Naive thymus-derived CD8-positive, alpha-beta T cell (primary cell): ENCODE measurements at regions not wholly inside any gene's neighbourhood (a gene's known extent, or its start where the extent isn't known, plus 50 kb on each side); places are given as distances from the start of the nearest gene placed in this dataset.
"Not testable (repeated sequence)": the region's sequence is repeated elsewhere in the genome, so short reads cannot be mapped to it uniquely, and the experiment has no call there.

ENCODE experiments used
- ATAC-seq, 2 donors: fragments of 150-1000 bp; cut with Tn5 transposase in 1 of 2; sonication (Bioruptor Pico), chemical (Tn5 transposase) in 1 of 2; 1 replicate in 1 of 2; 2 replicates in 1 of 2; pipeline ENCODE4 v1.10.0; 2021; ENCODE audit warnings: mild to moderate bottlenecking in 2 of 2, moderate library complexity in 2 of 2
- POLR2A ChIA-PET: fragments of 350-600 bp; sonication (Branson Sonifier 250); formaldehyde crosslinking; loops from one replicate; lab custom pipeline; 2021; ENCODE audit warnings: antibody characterized with exemption; lab: Charles Lee
- DNase-seq, 10 donors: peaks; one replicate each; pipeline versions ENCODE4 v3.0.0 to v3.0.0-alpha.2; 2020 to 2022
- H3K27ac Mint-ChIP-seq, 10 donors: one replicate each; pipeline ENCODE4 v1.8.0; 2020 to 2022; ENCODE audit warnings: mild to moderate bottlenecking in 10 of 10, mixed read lengths in 10 of 10, moderate library complexity in 4 of 10, inconsistent platforms in 1 of 10
- H3K27me3 Mint-ChIP-seq, 5 donors: one replicate each; pipeline ENCODE4 v1.8.0; 2021 to 2022; ENCODE audit warnings: mixed read lengths in 5 of 5
- H3K36me3 Mint-ChIP-seq, 3 donors: one replicate each; pipeline ENCODE4 v1.8.0; 2020 to 2022; ENCODE audit warnings: mixed read lengths in 3 of 3, mild to moderate bottlenecking in 2 of 3, inconsistent platforms in 1 of 3
- H3K4me1 Mint-ChIP-seq, 4 donors: one replicate each; pipeline ENCODE4 v1.8.0; 2021 to 2022; ENCODE audit warnings: mixed read lengths in 4 of 4
- H3K4me3 Mint-ChIP-seq, 10 donors: one replicate each; pipeline ENCODE4 v1.8.0; 2020 to 2022; ENCODE audit warnings: mild to moderate bottlenecking in 10 of 10, mixed read lengths in 10 of 10, moderate library complexity in 6 of 10, inconsistent platforms in 1 of 10
- H3K9me3 Mint-ChIP-seq, 9 donors: one replicate each; pipeline ENCODE4 v1.8.0; 2020 to 2022; ENCODE audit warnings: mixed read lengths in 9 of 9, mild to moderate bottlenecking in 3 of 9, inconsistent platforms in 1 of 9, moderate library complexity in 1 of 9

GRCh38 chrX:93468075-93468474 is 205.3 kb downstream of the NAP1L3 start:
- Mint-ChIP-seq H3K27me3 (peaks cover 0 to 2% (median 0%) of the 10 kb centered on the region in 5 donors), H3K4me3 (no peak overlapping the region), H3K27ac (no peak overlapping the region), H3K9me3 (peaks cover 0 to 3% (median 0%) of the 10 kb centered on the region in 9 donors), H3K4me1 (no peaks in the 10 kb centered on the region), H3K36me3 (no peaks in the 10 kb centered on the region)
- ATAC-seq (no peak), DNase-seq (no peak)
- POLR2A ChIA-PET: no interaction called here

- Mint-ChIP-seq H3K27me3 (peaks cover 0 to 2% (median 0%) of the 10 kb centered on the region in 5 donors), H3K4me3 (no peak overlapping the region), H3K27ac (no peak overlapping the region), H3K9me3 (peaks cover 0 to 5% (median 0%) of the 10 kb centered on the region in 9 donors), H3K36me3 (no peaks in the 10 kb centered on the region), H3K4me1 (no peaks in the 10 kb centered on the region)
- POLR2A ChIA-PET: no interaction called here
- ATAC-seq: no peak
- DNase-seq: no peak
Measured at GRCh38 chrX:93466383-93466782, 207.0 kb downstream of the NAP1L3 start.

GRCh38 chrX:93461060-93461459 is 212.3 kb downstream of the NAP1L3 start:
- Mint-ChIP-seq H3K27me3 (no peaks in the 10 kb centered on the region), H3K9me3 (peaks cover 0 to 5% (median 0%) of the 10 kb centered on the region in 9 donors), H3K36me3 (no peaks in the 10 kb centered on the region), H3K4me1 (no peaks in the 10 kb centered on the region), H3K27ac (no peak overlapping the region), H3K4me3 (no peak overlapping the region)
- DNase-seq (no peak), ATAC-seq (no peak)
- POLR2A ChIA-PET: no interaction called here

DNA sequence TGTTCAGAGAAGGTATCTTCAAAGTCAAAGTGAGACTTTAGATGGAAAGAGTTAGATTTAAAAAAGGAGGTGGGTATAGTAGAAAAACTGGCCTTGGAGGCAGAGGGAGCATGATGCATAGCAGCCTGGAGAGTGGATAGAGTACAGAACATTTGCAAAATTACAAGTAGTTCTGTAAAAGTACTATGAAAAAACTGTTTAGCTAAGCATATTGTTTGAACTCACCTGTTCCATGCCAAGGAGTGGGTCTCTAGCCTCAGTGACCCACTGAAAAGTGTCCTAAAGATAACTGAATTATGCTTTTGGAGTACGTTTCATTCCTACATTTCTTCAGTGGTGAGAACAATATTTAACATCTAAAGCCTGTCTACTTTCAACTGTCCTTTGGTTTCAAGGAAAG is 218.9 kb downstream of the NAP1L3 start:
- POLR2A ChIA-PET: no interaction called here
- Mint-ChIP-seq H3K4me3 (no peak overlapping the region), H3K36me3 (no peaks in the 10 kb centered on the region), H3K27ac (no peak overlapping the region), H3K27me3 (no peaks in the 10 kb centered on the region), H3K4me1 (no peaks in the 10 kb centered on the region), H3K9me3 (peaks cover 0 to 10% (median 0%) of the 10 kb centered on the region in 9 donors)
- DNase-seq (no peak), ATAC-seq (no peak)

GRCh38 chrX:93434721-93435120 is 238.7 kb downstream of the NAP1L3 start:
- H3K27ac Mint-ChIP-seq, H3K4me3 Mint-ChIP-seq, DNase-seq, H3K4me1 Mint-ChIP-seq, H3K36me3 Mint-ChIP-seq, POLR2A ChIA-PET, H3K27me3 Mint-ChIP-seq, H3K9me3 Mint-ChIP-seq, ATAC-seq: not testable (repeated sequence)

- ATAC-seq (no peak), DNase-seq (no peak)
- POLR2A ChIA-PET: no interaction called here
- Mint-ChIP-seq H3K36me3 (no peaks in the 10 kb centered on the region), H3K4me1 (no peaks in the 10 kb centered on the region), H3K4me3 (no peak overlapping the region), H3K27me3 (no peaks in the 10 kb centered on the region), H3K27ac (no peak overlapping the region), H3K9me3 (no peaks in the 10 kb centered on the region)
Measured at GRCh38 chrX:93428497-93428896, 244.9 kb downstream of the NAP1L3 start.

GRCh38 chrX:93422693-93423092 is 250.7 kb downstream of the NAP1L3 start:
- ATAC-seq (no peak), DNase-seq (peak in 1 of 10 donors; percentile 1)
- H3K27ac Mint-ChIP-seq: no peak overlapping the region
- peaks cover 0 to 2% (median 0%) of the 10 kb centered on the region in 9 donors for H3K9me3 Mint-ChIP-seq
- POLR2A ChIA-PET: no interaction called here
- H3K4me1 Mint-ChIP-seq: no peaks in the 10 kb centered on the region
- no peaks in the 10 kb centered on the region for H3K36me3 Mint-ChIP-seq
- peaks cover 0 to 10% (median 0%) of the 10 kb centered on the region in 5 donors for H3K27me3 Mint-ChIP-seq
- no peak overlapping the region for H3K4me3 Mint-ChIP-seq

DNA sequence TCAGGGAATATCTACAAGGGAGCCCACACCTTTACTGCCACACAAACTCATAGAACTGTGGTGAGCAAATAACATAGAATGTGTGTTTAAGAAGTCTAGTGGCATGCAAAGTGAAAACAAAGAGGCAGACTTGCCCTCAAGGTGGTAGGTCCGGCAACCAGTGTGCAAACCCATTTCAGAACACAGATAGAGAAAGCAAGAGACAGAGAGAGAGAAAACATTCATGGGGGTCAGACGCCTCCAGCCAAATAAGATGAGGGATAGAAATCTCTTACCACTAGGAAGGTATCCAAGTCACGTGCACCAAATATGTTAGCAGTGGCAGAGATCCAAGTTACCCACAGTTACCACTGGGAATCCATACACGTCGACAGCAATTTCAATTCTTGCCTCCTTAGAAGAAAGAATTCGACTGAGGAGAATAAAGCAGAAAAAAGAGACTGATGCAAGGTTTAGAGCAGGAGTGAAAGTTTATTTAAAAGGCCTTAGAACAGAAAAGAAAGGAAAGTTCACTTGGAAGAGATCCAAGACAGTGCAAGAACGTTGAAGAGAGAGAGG is 252.8 kb downstream of the NAP1L3 start:
- no peak for DNase-seq
- ATAC-seq: no peak
- Mint-ChIP-seq H3K36me3 (no peaks in the 10 kb centered on the region), H3K4me3 (no peak overlapping the region), H3K27me3 (peaks cover 0 to 10% (median 0%) of the 10 kb centered on the region in 5 donors), H3K4me1 (no peaks in the 10 kb centered on the region), H3K27ac (no peak overlapping the region), H3K9me3 (peaks cover 0 to 9% (median 0%) of the 10 kb centered on the region in 9 donors)
- POLR2A ChIA-PET: no interaction called here

- Mint-ChIP-seq H3K36me3 (no peaks in the 10 kb centered on the region), H3K27me3 (peaks cover 0 to 10% (median 0%) of the 10 kb centered on the region in 5 donors), H3K27ac (no peak overlapping the region), H3K9me3 (peaks cover 0 to 9% (median 0%) of the 10 kb centered on the region in 9 donors), H3K4me1 (no peaks in the 10 kb centered on the region), H3K4me3 (no peak overlapping the region)
- ATAC-seq (no peak), DNase-seq (no peak)
- POLR2A ChIA-PET: no interaction called here
Measured at GRCh38 chrX:93420090-93420489, 253.3 kb downstream of the NAP1L3 start.

- no peak overlapping the region for H3K27ac Mint-ChIP-seq
- no peaks in the 10 kb centered on the region for H3K4me1 Mint-ChIP-seq
- POLR2A ChIA-PET: no interaction called here
- DNase-seq (no peak), ATAC-seq (no peak)
- H3K4me3 Mint-ChIP-seq: no peak overlapping the region
- peaks cover 0 to 10% (median 0%) of the 10 kb centered on the region in 5 donors for H3K27me3 Mint-ChIP-seq
- peaks cover 0 to 9% (median 0%) of the 10 kb centered on the region in 9 donors for H3K9me3 Mint-ChIP-seq
- no peaks in the 10 kb centered on the region for H3K36me3 Mint-ChIP-seq
Measured at GRCh38 chrX:93419642-93420041, 253.7 kb downstream of the NAP1L3 start.

DNA sequence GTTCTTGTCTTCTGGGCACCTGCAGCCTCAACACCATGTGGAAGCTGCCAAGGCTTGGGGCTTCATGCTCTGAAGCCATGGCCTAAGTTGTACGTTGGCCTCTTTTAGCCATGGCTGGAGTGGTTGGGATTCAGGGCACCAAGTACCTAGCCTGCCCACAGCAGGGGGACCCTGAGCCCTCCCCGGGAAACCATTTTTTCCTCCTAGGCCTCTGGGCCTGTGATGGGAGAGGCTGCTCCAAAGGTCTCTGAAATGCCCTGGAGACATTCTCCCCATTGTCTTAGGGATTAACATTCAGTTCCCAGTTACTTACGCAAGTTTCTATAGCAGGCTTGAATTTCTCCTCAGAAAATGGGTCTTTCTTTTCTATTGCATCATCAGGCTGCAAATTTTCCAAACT is 269.3 kb downstream of the NAP1L3 start:
- DNase-seq: no peak
- POLR2A ChIA-PET: no interaction called here
- H3K27ac Mint-ChIP-seq: no peak overlapping the region

DNA sequence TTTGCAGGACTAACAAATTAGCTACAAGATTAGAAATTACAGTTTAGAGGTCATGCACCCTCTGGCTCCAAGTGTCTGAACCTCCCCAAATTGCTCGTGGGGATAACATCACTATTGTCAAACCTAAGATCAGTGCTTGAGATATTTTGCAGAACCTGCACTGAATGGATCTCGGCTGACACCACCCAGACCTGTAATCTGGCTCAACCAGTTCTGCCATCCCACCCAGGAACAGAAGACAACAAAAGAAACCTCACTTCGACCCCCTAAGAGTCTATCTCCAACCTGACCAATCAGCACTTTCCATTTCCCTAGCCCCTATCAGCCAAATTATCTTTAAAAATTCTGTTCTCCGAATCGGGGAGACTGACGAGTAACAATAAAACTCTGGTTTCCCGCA is 318.7 kb downstream of the NAP1L3 start:
- H3K4me3 Mint-ChIP-seq: no peak overlapping the region
- peak overlapping the region in 1 of 10 donors; percentile 4 for H3K27ac Mint-ChIP-seq
- H3K27me3 Mint-ChIP-seq: no peaks in the 10 kb centered on the region
- no peaks in the 10 kb centered on the region for H3K36me3 Mint-ChIP-seq
- no peak for DNase-seq
- no peaks in the 10 kb centered on the region for H3K4me1 Mint-ChIP-seq
- no peak for ATAC-seq
- H3K9me3 Mint-ChIP-seq: peaks cover 0 to 4% (median 0%) of the 10 kb centered on the region in 9 donors
- POLR2A ChIA-PET: no interaction called here

More for the DNA sequence above, 269.3 kb downstream of the NAP1L3 start:
- Mint-ChIP-seq H3K36me3 (peaks cover 0 to 4% (median 0%) of the 10 kb centered on the region in 3 donors), H3K27me3 (no peaks in the 10 kb centered on the region), H3K4me1 (no peaks in the 10 kb centered on the region), H3K4me3 (no peak overlapping the region), H3K9me3 (peaks cover 0 to 21% (median 4%) of the 10 kb centered on the region in 9 donors)
- ATAC-seq: no peak

DNA sequence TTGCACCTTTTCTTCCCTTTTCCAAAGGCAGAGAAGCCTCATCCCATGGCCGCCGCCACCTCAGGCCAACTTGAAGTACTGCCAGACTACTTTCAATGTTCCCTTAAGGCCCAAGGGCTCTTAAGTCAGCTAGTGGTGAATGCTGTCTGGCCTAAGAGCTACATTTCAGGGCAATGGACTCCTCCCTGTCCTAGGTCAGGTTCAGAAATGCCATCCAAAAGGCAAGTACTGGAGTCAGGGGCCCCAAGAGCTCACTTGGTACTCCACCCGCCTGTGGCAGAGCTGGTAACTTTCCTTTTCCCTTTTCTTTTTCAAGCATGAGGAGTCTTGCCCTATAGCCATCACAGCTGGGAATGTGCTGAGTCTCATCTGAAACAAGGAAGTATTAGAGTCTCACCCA is 327.1 kb downstream of the NAP1L3 start:
- H3K36me3 Mint-ChIP-seq: no peaks in the 10 kb centered on the region
- ATAC-seq (no peak), DNase-seq (no peak)
- H3K4me1 Mint-ChIP-seq: no peaks in the 10 kb centered on the region
- H3K9me3 Mint-ChIP-seq: peaks cover 0 to 7% (median 2%) of the 10 kb centered on the region in 9 donors
- H3K4me3 Mint-ChIP-seq: no peak overlapping the region
- H3K27ac Mint-ChIP-seq: no peak overlapping the region
- no peaks in the 10 kb centered on the region for H3K27me3 Mint-ChIP-seq
- POLR2A ChIA-PET: no interaction called here

DNA sequence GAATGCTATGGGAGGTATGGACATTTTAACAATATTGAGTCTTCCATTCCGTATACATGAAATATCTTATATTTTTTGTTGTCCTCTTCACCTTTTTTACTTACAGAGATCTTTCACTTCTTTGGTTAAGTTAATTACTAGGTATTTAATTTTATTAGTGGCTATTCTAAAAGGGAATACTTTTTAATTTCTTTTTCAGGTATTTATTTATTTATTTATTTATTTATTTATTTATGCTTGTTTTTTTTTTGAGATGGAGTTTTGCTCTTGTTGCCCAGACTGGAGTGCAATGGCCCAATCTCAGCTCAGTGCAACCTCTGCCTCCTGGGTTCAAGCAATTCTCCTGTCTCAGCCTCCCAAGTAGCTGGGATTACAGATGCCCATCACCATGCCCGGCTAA is 329.1 kb downstream of the NAP1L3 start:
- DNase-seq, POLR2A ChIA-PET, H3K9me3 Mint-ChIP-seq, H3K27me3 Mint-ChIP-seq, H3K4me1 Mint-ChIP-seq, H3K27ac Mint-ChIP-seq, H3K4me3 Mint-ChIP-seq, ATAC-seq, H3K36me3 Mint-ChIP-seq: not testable (repeated sequence)
